NCI-H2227 treated with DMSO at 0.1 percent for 48 hours (cell line): ENCODE measurements at regions not wholly inside any gene's neighbourhood (a gene's known extent, or its start where the extent isn't known, plus 50 kb on each side); places are given as distances from the start of the nearest gene placed in this dataset.
"Not testable (repeated sequence)": the region's sequence is repeated elsewhere in the genome, so short reads cannot be mapped to it uniquely, and the experiment has no call there.

Experiments
- DNase-seq: peaks from one replicate; lab custom pipeline; 2025; lab: John Stamatoyannopoulos, UW

GRCh38 chr4:58368221-58368620 is 1258.0 kb upstream of the IGFBP7 start:
- no peak for DNase-seq

- DNase-seq = no peak
Observed at GRCh38 chr4:58360354-58361133, 1250.4 kb upstream of the IGFBP7 start.

GRCh38 chr4:58359590-58359989 is 1249.4 kb upstream of the IGFBP7 start:
- DNase-seq = no peak

GRCh38 chr4:58357947-58358346 is 1247.8 kb upstream of the IGFBP7 start:
- no peak for DNase-seq

- DNase-seq = no peak
Observed at GRCh38 chr4:58325070-58325469, 1214.9 kb upstream of the IGFBP7 start.

- DNase-seq = no peak
Observed at GRCh38 chr4:58313444-58313843, 1203.3 kb upstream of the IGFBP7 start.

- DNase-seq = no peak
Observed at GRCh38 chr4:58303456-58303855, 1193.3 kb upstream of the IGFBP7 start.

- DNase-seq = no peak
Observed at GRCh38 chr4:58301376-58301999, 1191.3 kb upstream of the IGFBP7 start.

GRCh38 chr4:58286335-58286734 is 1176.2 kb upstream of the IGFBP7 start:
- DNase-seq = no peak

- DNase-seq = not testable (repeated sequence)
Observed at GRCh38 chr4:58280928-58281327, 1170.7 kb upstream of the IGFBP7 start.

GRCh38 chr4:58275856-58276255 is 1165.7 kb upstream of the IGFBP7 start:
- no peak for DNase-seq

- DNase-seq = no peak
Observed at GRCh38 chr4:58274553-58274952, 1164.4 kb upstream of the IGFBP7 start.

GRCh38 chr4:58272311-58272710 is 1162.1 kb upstream of the IGFBP7 start:
- DNase-seq = no peak

GRCh38 chr4:58265734-58266133 is 1155.5 kb upstream of the IGFBP7 start:
- DNase-seq = no peak

GRCh38 chr4:58261526-58261925 is 1151.3 kb upstream of the IGFBP7 start:
- DNase-seq = no peak

- no peak for DNase-seq
Observed at GRCh38 chr4:58254291-58254690, 1144.1 kb upstream of the IGFBP7 start.

- no peak for DNase-seq
Observed at GRCh38 chr4:58252656-58253055, 1142.5 kb upstream of the IGFBP7 start.

GRCh38 chr4:58247792-58248191 is 1137.6 kb upstream of the IGFBP7 start:
- no peak for DNase-seq

- DNase-seq = no peak
Observed at GRCh38 chr4:58225460-58225859, 1115.3 kb upstream of the IGFBP7 start.

GRCh38 chr4:58219179-58219578 is 1109.0 kb upstream of the IGFBP7 start:
- DNase-seq = no peak

GRCh38 chr4:58216461-58216860 is 1106.3 kb upstream of the IGFBP7 start:
- no peak for DNase-seq

- no peak for DNase-seq
Observed at GRCh38 chr4:58214376-58214775, 1104.2 kb upstream of the IGFBP7 start.

GRCh38 chr4:58209551-58209950 is 1099.4 kb upstream of the IGFBP7 start:
- DNase-seq = no peak

GRCh38 chr4:58209001-58209400 is 1098.8 kb upstream of the IGFBP7 start:
- DNase-seq = no peak
